ENCODE measurements at regions not wholly inside any gene's neighbourhood (a gene's known extent, or its start where the extent isn't known, plus 50 kb on each side); places are given as distances from the start of the nearest gene placed in this dataset.
"Not testable (repeated sequence)": the region's sequence is repeated elsewhere in the genome, so short reads cannot be mapped to it uniquely, and the experiment has no call there.

- no peaks in the 10 kb centered on the region for H3K4me1 Mint-ChIP-seq (ENCODE audit: unreplicated experiment)
- H3K4me3 Mint-ChIP-seq (ENCODE audit: unreplicated experiment), result no peak overlapping the region
- DNase-seq (ENCODE audit: extremely low spot score, unreplicated experiment), result no peak
- H3K36me3 Mint-ChIP-seq (ENCODE audit: unreplicated experiment), result no peaks in the 10 kb centered on the region
- H3K9me3 Mint-ChIP-seq (ENCODE audit: unreplicated experiment), result peaks cover 25% of the 10 kb centered on the region
- TF ChIP-seq CTCF (IDR thresholded peaks at IDR 0.05), result no peak
- no peak overlapping the region for H3K27ac Mint-ChIP-seq (ENCODE audit: unreplicated experiment)
- no peaks in the 10 kb centered on the region for H3K27me3 Mint-ChIP-seq (ENCODE audit: unreplicated experiment)
Observed at GRCh38 chr3:3446251-3446650, 266.8 kb upstream of the CRBN start.

GRCh38 chr3:3443482-3443881, 264.0 kb upstream of the CRBN start:
- no peak for TF ChIP-seq CTCF (IDR thresholded peaks at IDR 0.05)
- H3K9me3 Mint-ChIP-seq (ENCODE audit: unreplicated experiment), result peaks cover 16% of the 10 kb centered on the region
- no peaks in the 10 kb centered on the region for H3K4me1 Mint-ChIP-seq (ENCODE audit: unreplicated experiment)
- H3K36me3 Mint-ChIP-seq (ENCODE audit: unreplicated experiment), result no peaks in the 10 kb centered on the region
- no peak overlapping the region for H3K4me3 Mint-ChIP-seq (ENCODE audit: unreplicated experiment)
- H3K27me3 Mint-ChIP-seq (ENCODE audit: unreplicated experiment), result no peaks in the 10 kb centered on the region
- no peak overlapping the region for H3K27ac Mint-ChIP-seq (ENCODE audit: unreplicated experiment)
- no peak for DNase-seq (ENCODE audit: extremely low spot score, unreplicated experiment)

- Mint-ChIP-seq H3K27me3 (ENCODE audit: unreplicated experiment) (no peaks in the 10 kb centered on the region), H3K36me3 (ENCODE audit: unreplicated experiment) (no peaks in the 10 kb centered on the region), H3K27ac (ENCODE audit: unreplicated experiment) (no peak overlapping the region), H3K4me1 (ENCODE audit: unreplicated experiment) (no peaks in the 10 kb centered on the region), H3K9me3 (ENCODE audit: unreplicated experiment) (peaks cover 22% of the 10 kb centered on the region), H3K4me3 (ENCODE audit: unreplicated experiment) (no peak overlapping the region)
- no peak for DNase-seq (ENCODE audit: extremely low spot score, unreplicated experiment)
- TF ChIP-seq CTCF (IDR thresholded peaks at IDR 0.05), result no peak
Observed at GRCh38 chr3:3433711-3434110, 254.2 kb upstream of the CRBN start.

- no peaks in the 10 kb centered on the region for H3K36me3 Mint-ChIP-seq (ENCODE audit: unreplicated experiment)
- H3K27ac Mint-ChIP-seq (ENCODE audit: unreplicated experiment), result no peak overlapping the region
- DNase-seq (ENCODE audit: extremely low spot score, unreplicated experiment), result no peak
- TF ChIP-seq CTCF (IDR thresholded peaks at IDR 0.05), result no peak
- no peaks in the 10 kb centered on the region for H3K4me1 Mint-ChIP-seq (ENCODE audit: unreplicated experiment)
- H3K9me3 Mint-ChIP-seq (ENCODE audit: unreplicated experiment), result peaks cover 30% of the 10 kb centered on the region
- H3K27me3 Mint-ChIP-seq (ENCODE audit: unreplicated experiment), result no peaks in the 10 kb centered on the region
- no peak overlapping the region for H3K4me3 Mint-ChIP-seq (ENCODE audit: unreplicated experiment)
Observed at GRCh38 chr3:3429841-3430240, 250.3 kb upstream of the CRBN start.

GRCh38 chr3:3407707-3408106, 228.2 kb upstream of the CRBN start:
- not testable (repeated sequence) for H3K27ac Mint-ChIP-seq (ENCODE audit: unreplicated experiment); H3K4me3 Mint-ChIP-seq (ENCODE audit: unreplicated experiment); DNase-seq (ENCODE audit: extremely low spot score, unreplicated experiment); H3K27me3 Mint-ChIP-seq (ENCODE audit: unreplicated experiment); H3K4me1 Mint-ChIP-seq (ENCODE audit: unreplicated experiment); H3K36me3 Mint-ChIP-seq (ENCODE audit: unreplicated experiment)
- peaks cover 48% of the 10 kb centered on the region for H3K9me3 Mint-ChIP-seq (ENCODE audit: unreplicated experiment)

GRCh38 chr3:3405131-3405530, 225.6 kb upstream of the CRBN start:
- Mint-ChIP-seq H3K4me3 (ENCODE audit: unreplicated experiment) (no peak overlapping the region), H3K27me3 (ENCODE audit: unreplicated experiment) (no peaks in the 10 kb centered on the region), H3K36me3 (ENCODE audit: unreplicated experiment) (no peaks in the 10 kb centered on the region), H3K4me1 (ENCODE audit: unreplicated experiment) (no peaks in the 10 kb centered on the region), H3K9me3 (ENCODE audit: unreplicated experiment) (peaks cover 55% of the 10 kb centered on the region), H3K27ac (ENCODE audit: unreplicated experiment) (no peak overlapping the region)
- no peak for DNase-seq (ENCODE audit: extremely low spot score, unreplicated experiment)
- TF ChIP-seq CTCF (IDR thresholded peaks at IDR 0.05), result no peak
